HepG2 (cell line): ENCODE measurements at regions not wholly inside any gene's neighbourhood (a gene's known extent, or its start where the extent isn't known, plus 50 kb on each side); places are given as distances from the start of the nearest gene placed in this dataset.

Experiments
- ATAC-seq: fragments of 200-7000 bp; cut with Tn5 transposase; 3 replicates; pipeline ENCODE4 v1.9.1; 2020; ENCODE audit warnings: mild to moderate bottlenecking, moderate library complexity
- BruUV-seq: library from RNA; stranded (reverse); fragments of 400-500 nt; replicated peaks from 2 replicates; lab custom pipeline; 2021; lab: Mats Ljungman, UMichigan
- CTCF ChIA-PET: fragments of 300-600 bp; formaldehyde crosslinking; extraction: SDS; loops from one replicate; lab custom pipeline; 2021; ENCODE audit warnings: low total read pairs, inconsistent platforms, low intra/inter-chr PET ratio; lab: Yijun Ruan, JAX
- POLR2A ChIA-PET: fragments of 350-600 bp; sonication (Branson Sonifier 250); formaldehyde crosslinking; loops from one replicate; lab custom pipeline; 2020; ENCODE audit warnings: antibody characterized with exemption, inconsistent platforms; lab: Yijun Ruan, JAX
- DNase-seq: peaks from one replicate; pipeline ENCODE4 v3.0.0-alpha.2; 2015; ENCODE audit warnings: low spot score
- FAIRE-seq: peaks from 3 replicates; lab custom pipeline; 2011; peaks lifted over from hg19 to GRCh38; lab: Jason Lieb, UNC
- H2AFZ ChIP-seq: one replicate; pipeline ENCODE4 v1.6.1; 2011; ENCODE audit warnings: low read length, inconsistent platforms
- H3K27ac ChIP-seq: fragments of 300-600 bp; 3 replicates; pipeline ENCODE4 v1.8.0; 2011; ENCODE audit warnings: mixed run types, mild to moderate bottlenecking, mixed read lengths, low read length, inconsistent platforms; ENCODE audit not compliant: insufficient read depth; ENCODE audit errors: extremely low read length
- H3K27me3 ChIP-seq, 2 experiments: fragments of 200-600 bp in 1 of 2; 2 replicates in 1 of 2; 3 replicates in 1 of 2; pipeline versions ENCODE4 v1.6.0 to v1.8.0; 2011; ENCODE audit warnings: low read length in 2 of 2, mild to moderate bottlenecking in 2 of 2, moderate library complexity in 2 of 2, inconsistent platforms in 1 of 2; ENCODE audit not compliant: insufficient read depth in 2 of 2, control insufficient read depth in 1 of 2
- H3K36me3 ChIP-seq, 2 experiments: fragments of 200-600 bp in 1 of 2; replicated peaks in 1 of 2; 2 replicates in 1 of 2; 3 replicates in 1 of 2; pipeline versions ENCODE4 v1.5.1 to v1.8.0; 2011; ENCODE audit warnings: low read length in 2 of 2, inconsistent platforms in 1 of 2; ENCODE audit not compliant: insufficient read depth in 2 of 2, control insufficient read depth in 1 of 2
- H3K4me1 ChIP-seq: 2 replicates; pipeline ENCODE4 v1.5.1; 2012; ENCODE audit warnings: low read length, inconsistent platforms; ENCODE audit not compliant: insufficient read depth
- H3K4me2 ChIP-seq: 2 replicates; pipeline ENCODE4 v1.6.0; 2011; ENCODE audit warnings: low read depth, low read length, inconsistent platforms
- H3K4me3 ChIP-seq, 3 experiments: fragments of 200-600 bp in 1 of 3; sonication (generic), shearing (Covaris generic) in 1 of 3; replicated peaks in 1 of 3; 2 replicates each; pipeline ENCODE4 v1.5.1; 2011 to 2016; ENCODE audit warnings: low read length in 3 of 3, inconsistent platforms in 2 of 3, low read depth in 2 of 3, mild to moderate bottlenecking in 2 of 3, control low read depth in 1 of 3, mixed read lengths in 1 of 3; ENCODE audit not compliant: insufficient read depth in 1 of 3
- H3K79me2 ChIP-seq: one replicate; pipeline ENCODE4 v1.6.1; 2011; ENCODE audit warnings: low read length, inconsistent platforms; ENCODE audit not compliant: insufficient read depth
- H3K9ac ChIP-seq: 2 replicates; pipeline ENCODE4 v1.6.0; 2011; ENCODE audit warnings: mild to moderate bottlenecking, low read depth, low read length, inconsistent platforms; ENCODE audit not compliant: insufficient read depth
- H3K9me3 ChIP-seq: 2 replicates; pipeline ENCODE4 v1.5.1; 2012; ENCODE audit warnings: mild to moderate bottlenecking, low read length
- H4K20me1 ChIP-seq: 2 replicates; pipeline ENCODE4 v1.6.0; 2011; ENCODE audit warnings: inconsistent platforms, mild to moderate bottlenecking, low read length, moderate library complexity; ENCODE audit not compliant: insufficient read depth
- FOSL1 ChIP-seq: sonication (generic); formaldehyde crosslinking; IDR thresholded peaks from 2 replicates; pipeline ENCODE4 v1.9.0; 2021; ENCODE audit warnings: missing genetic modification reagents, borderline replicate concordance
- FOXK2 ChIP-seq: fragments of 450-650 bp; IDR thresholded peaks from 2 replicates; pipeline ENCODE4 v1.6.1; 2016
- HDAC2 ChIP-seq: sonication (generic); formaldehyde crosslinking; IDR thresholded peaks from 2 replicates; pipeline ENCODE4 v1.4.0; 2020; ENCODE audit warnings: missing genetic modification reagents
- HNRNPH1 ChIP-seq: fragments of 200-400 bp; formaldehyde crosslinking; optimal IDR thresholded peaks from 2 replicates; pipeline ENCODE3; 2017; ENCODE audit warnings: mild to moderate bottlenecking, low read depth, low read length
- HOXA5 ChIP-seq: sonication (generic); formaldehyde crosslinking; IDR thresholded peaks from 2 replicates; pipeline ENCODE4 v1.4.0; 2020; ENCODE audit warnings: missing genetic modification reagents
- POLR2A ChIP-seq, 2 experiments: IDR thresholded peaks; 2 replicates each; pipeline ENCODE4 v1.6.1; 2011; ENCODE audit warnings: low read depth in 2 of 2, low read length in 2 of 2, mild to moderate bottlenecking in 1 of 2, moderate library complexity in 1 of 2; ENCODE audit not compliant: insufficient read depth in 1 of 2
- REPIN1 ChIP-seq: sonication (generic); formaldehyde crosslinking; IDR thresholded peaks from 2 replicates; pipeline ENCODE4 v1.8.0; 2022; ENCODE audit warnings: missing genetic modification reagents, low read depth, mild to moderate bottlenecking, borderline replicate concordance
- TAF1 ChIP-seq: sonication (generic); formaldehyde crosslinking; IDR thresholded peaks from 2 replicates; pipeline ENCODE4 v1.4.0; 2020; ENCODE audit warnings: missing genetic modification reagents
- TGIF2 ChIP-seq: IDR thresholded peaks from 2 replicates; pipeline ENCODE4 v1.6.1; 2016; ENCODE audit warnings: control low read depth, missing compliant biosample characterization
- YEATS4 ChIP-seq: sonication (generic); formaldehyde crosslinking; IDR thresholded peaks from 2 replicates; pipeline ENCODE4 v1.4.0; 2020; ENCODE audit warnings: missing genetic modification reagents, borderline replicate concordance
- ZFP82 ChIP-seq: sonication (generic); formaldehyde crosslinking; IDR thresholded peaks from 2 replicates; pipeline ENCODE4 v1.5.1; 2020; ENCODE audit warnings: mild to moderate bottlenecking, missing genetic modification reagents, borderline replicate concordance
- ZKSCAN8 ChIP-seq: IDR thresholded peaks from 2 replicates; pipeline ENCODE4 v1.6.1; 2016; ENCODE audit warnings: borderline replicate concordance, missing genetic modification reagents, missing compliant biosample characterization
- ZNF367 ChIP-seq: sonication (generic); formaldehyde crosslinking; IDR thresholded peaks from 2 replicates; pipeline ENCODE4 v1.4.0; 2020; ENCODE audit warnings: missing genetic modification reagents, borderline replicate concordance
- ZNF772 ChIP-seq: sonication (generic); formaldehyde crosslinking; IDR thresholded peaks from 2 replicates; pipeline ENCODE4 v1.5.0; 2020; ENCODE audit warnings: mild to moderate bottlenecking, missing genetic modification reagents
- WGBS: methylation state at CpG from one replicate; pipeline ENCODE4 v1.1.6; 2017; ENCODE audit warnings: low lambda C conversion rate; 5-methylcytosine and 5-hydroxymethylcytosine counted together
- in situ Hi-C: cut with HindIII; loops from 2 replicates; pipeline ENCODE4 v1.10.0; 2017; ENCODE audit warnings: low pct_unique_long_range_greater_than_20kb; ENCODE audit not compliant: extremely low pct_ligation_motif_present
- intact Hi-C: fragments of 100-400 bp; cut with micrococcal nuclease; formaldehyde crosslinking; loops from one replicate; pipeline ENCODE4 v1.10.0; 2022; ENCODE audit not compliant: unreplicated experiment
- TF ChIP-seq, protein P1 (sequence below): sonication (generic); formaldehyde crosslinking; IDR thresholded peaks from 2 replicates; pipeline ENCODE4 v1.5.0; 2020; ENCODE audit warnings: missing genetic modification reagents
- TF ChIP-seq, protein P2 (sequence below): sonication (generic); formaldehyde crosslinking; IDR thresholded peaks from 2 replicates; pipeline ENCODE4 v1.4.0; 2020; ENCODE audit warnings: missing genetic modification reagents, borderline replicate concordance

DNA sequence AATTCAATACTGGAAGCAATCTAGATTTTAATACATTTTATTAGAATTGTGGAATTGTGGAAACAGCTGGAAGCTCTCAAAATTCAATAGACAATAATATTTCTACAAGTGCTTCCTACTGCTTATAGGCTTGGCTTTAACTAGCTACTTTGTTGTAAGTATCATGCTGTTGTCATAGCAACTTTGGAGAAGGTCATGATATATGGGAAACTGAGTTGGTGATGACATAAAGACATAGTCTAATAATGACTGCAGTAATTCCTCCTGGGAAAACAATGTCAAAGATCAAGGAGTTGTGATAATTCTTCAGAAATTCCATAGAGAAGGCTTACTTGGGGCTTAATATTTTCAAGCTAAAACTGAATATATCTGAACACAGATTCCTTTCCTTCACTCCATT is 266.6 kb downstream of the KIF21A start:
- H4K20me1 ChIP-seq, result no peaks in the 10 kb centered on the region
- H3K27ac ChIP-seq, result no peak overlapping the region
- ChIA-PET POLR2A (no interaction called here), CTCF (no interaction called here)
- intact Hi-C loops, result no loop called here
- no peaks in the 10 kb centered on the region for H3K36me3 ChIP-seq
- no peaks in the 10 kb centered on the region for H3K27me3 ChIP-seq
- H3K4me2 ChIP-seq, result no peak overlapping the region
- TF ChIP-seq ZKSCAN8 (CRISPR knock-in tag) (no peak), ZNF772 (CRISPR knock-in tag) (no peak), REPIN1 (CRISPR knock-in tag) (no peak), HDAC2 (CRISPR knock-in tag) (no peak), ZFP82 (CRISPR knock-in tag) (no peak), HNRNPH1 (no peak), FOSL1 (no peak)
- H3K9me3 ChIP-seq, result no peaks in the 10 kb centered on the region
- no TSS peak for BruUV-seq
- no peak for FAIRE-seq
- no peak for DNase-seq
- H2AFZ ChIP-seq, result no peak overlapping the region
- H3K9ac ChIP-seq, result no peak overlapping the region
- H3K4me3 ChIP-seq, result no peak overlapping the region
- no peak for ATAC-seq
- in situ Hi-C loops, result no loop called here
- no peaks in the 10 kb centered on the region for H3K4me1 ChIP-seq
- no peaks in the 10 kb centered on the region for H3K79me2 ChIP-seq

DNA sequence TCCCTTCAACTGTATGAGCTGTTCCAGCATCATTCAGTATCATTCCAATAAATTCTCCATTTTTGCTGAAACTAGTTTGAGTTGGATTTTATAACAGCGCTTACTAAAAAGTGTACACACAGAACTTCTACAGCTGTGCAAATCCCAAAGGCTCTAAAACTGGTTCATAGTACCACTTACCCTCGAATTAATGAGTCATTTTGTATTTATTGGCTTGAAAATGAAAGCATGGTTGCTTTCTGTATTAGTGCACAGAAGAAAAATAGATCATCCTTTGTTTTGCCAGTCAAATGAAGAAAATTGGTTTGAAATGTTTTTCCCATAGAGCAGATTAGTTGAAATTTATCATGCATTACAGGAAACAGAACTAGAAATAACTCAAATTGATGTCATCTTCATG is 268.3 kb upstream of the CPNE8 start:
- no peak overlapping the region for H3K27ac ChIP-seq
- BruUV-seq, result no TSS peak
- intact Hi-C loops, result no loop called here
- POLR2A ChIA-PET, result no interaction called here
- H3K27me3 ChIP-seq, result no peaks in the 10 kb centered on the region
- no peak overlapping the region for H3K4me3 ChIP-seq
- no peak overlapping the region for H3K9ac ChIP-seq
- H4K20me1 ChIP-seq, result no peaks in the 10 kb centered on the region
- in situ Hi-C loops, result no loop called here
- no peak overlapping the region for H3K4me2 ChIP-seq
- H3K79me2 ChIP-seq, result no peaks in the 10 kb centered on the region
- ATAC-seq (no peak), FAIRE-seq (no peak), DNase-seq (no peak)
- no peak overlapping the region for H2AFZ ChIP-seq
- H3K4me1 ChIP-seq, result no peaks in the 10 kb centered on the region
- H3K36me3 ChIP-seq, result no peaks in the 10 kb centered on the region
- H3K9me3 ChIP-seq, result no peaks in the 10 kb centered on the region
- CTCF ChIA-PET, result no interaction called here
- TF ChIP-seq, protein P1, sequence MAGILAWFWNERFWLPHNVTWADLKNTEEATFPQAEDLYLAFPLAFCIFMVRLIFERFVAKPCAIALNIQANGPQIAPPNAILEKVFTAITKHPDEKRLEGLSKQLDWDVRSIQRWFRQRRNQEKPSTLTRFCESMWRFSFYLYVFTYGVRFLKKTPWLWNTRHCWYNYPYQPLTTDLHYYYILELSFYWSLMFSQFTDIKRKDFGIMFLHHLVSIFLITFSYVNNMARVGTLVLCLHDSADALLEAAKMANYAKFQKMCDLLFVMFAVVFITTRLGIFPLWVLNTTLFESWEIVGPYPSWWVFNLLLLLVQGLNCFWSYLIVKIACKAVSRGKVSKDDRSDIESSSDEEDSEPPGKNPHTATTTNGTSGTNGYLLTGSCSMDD (CRISPR knock-in tag), result no peak
- no peak for TF ChIP-seq YEATS4 (CRISPR knock-in tag)
- TF ChIP-seq, protein P2, sequence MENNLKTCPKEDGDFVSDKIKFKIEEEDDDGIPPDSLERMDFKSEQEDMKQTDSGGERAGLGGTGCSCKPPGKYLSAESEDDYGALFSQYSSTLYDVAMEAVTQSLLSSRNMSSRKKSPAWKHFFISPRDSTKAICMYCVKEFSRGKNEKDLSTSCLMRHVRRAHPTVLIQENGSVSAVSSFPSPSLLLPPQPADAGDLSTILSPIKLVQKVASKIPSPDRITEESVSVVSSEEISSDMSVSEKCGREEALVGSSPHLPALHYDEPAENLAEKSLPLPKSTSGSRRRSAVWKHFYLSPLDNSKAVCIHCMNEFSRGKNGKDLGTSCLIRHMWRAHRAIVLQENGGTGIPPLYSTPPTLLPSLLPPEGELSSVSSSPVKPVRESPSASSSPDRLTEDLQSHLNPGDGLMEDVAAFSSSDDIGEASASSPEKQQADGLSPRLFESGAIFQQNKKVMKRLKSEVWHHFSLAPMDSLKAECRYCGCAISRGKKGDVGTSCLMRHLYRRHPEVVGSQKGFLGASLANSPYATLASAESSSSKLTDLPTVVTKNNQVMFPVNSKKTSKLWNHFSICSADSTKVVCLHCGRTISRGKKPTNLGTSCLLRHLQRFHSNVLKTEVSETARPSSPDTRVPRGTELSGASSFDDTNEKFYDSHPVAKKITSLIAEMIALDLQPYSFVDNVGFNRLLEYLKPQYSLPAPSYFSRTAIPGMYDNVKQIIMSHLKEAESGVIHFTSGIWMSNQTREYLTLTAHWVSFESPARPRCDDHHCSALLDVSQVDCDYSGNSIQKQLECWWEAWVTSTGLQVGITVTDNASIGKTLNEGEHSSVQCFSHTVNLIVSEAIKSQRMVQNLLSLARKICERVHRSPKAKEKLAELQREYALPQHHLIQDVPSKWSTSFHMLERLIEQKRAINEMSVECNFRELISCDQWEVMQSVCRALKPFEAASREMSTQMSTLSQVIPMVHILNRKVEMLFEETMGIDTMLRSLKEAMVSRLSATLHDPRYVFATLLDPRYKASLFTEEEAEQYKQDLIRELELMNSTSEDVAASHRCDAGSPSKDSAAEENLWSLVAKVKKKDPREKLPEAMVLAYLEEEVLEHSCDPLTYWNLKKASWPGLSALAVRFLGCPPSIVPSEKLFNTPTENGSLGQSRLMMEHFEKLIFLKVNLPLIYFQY (CRISPR knock-in tag), result no peak
- TF ChIP-seq TGIF2 (CRISPR knock-in tag), result no peak
- TF ChIP-seq TAF1, result no peak
- no peak for TF ChIP-seq POLR2A (IDR thresholded peaks at IDR 0.05; ENCODE audit: insufficient read depth in 1 of 2, low read depth in 2 of 2, low read length in 2 of 2)
- TF ChIP-seq HOXA5 (CRISPR knock-in tag), result no peak
- no peak for TF ChIP-seq ZNF367
- TF ChIP-seq FOXK2, result no peak
- 2% methylated on average over 2 of the region's 2 CpGs for WGBS
